ENCODE measurements at regions not wholly inside any gene's neighbourhood (a gene's known extent, or its start where the extent isn't known, plus 50 kb on each side); places are given as distances from the start of the nearest gene placed in this dataset.

DNA sequence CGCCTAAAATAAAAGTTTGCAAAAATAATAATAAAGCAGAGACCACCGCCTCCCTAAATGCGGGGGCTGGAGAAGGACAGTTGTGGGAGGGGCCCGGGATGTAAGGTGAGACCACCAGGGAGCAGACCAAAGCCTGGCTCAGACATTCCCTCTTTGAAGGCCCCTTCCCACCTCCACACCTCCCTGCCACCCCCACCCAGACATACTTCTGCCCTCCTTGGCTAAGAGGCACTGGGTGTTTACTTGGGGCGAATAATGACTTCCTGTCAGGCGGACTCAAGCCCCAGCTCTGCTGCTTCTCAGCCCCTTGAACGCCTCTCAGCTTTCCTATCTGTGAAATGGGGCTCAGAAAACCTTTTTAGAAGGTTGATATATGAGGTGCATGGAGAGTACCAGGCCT is 58.8 kb upstream of the GGTA1 start:
- no peak for DNase-seq (ENCODE audit: low spot score)
- in situ Hi-C loops (cut with MboI; ENCODE audit: low sequenced_read_pairs, unreplicated experiment), result no loop called here
- TF ChIP-seq, protein P1, sequence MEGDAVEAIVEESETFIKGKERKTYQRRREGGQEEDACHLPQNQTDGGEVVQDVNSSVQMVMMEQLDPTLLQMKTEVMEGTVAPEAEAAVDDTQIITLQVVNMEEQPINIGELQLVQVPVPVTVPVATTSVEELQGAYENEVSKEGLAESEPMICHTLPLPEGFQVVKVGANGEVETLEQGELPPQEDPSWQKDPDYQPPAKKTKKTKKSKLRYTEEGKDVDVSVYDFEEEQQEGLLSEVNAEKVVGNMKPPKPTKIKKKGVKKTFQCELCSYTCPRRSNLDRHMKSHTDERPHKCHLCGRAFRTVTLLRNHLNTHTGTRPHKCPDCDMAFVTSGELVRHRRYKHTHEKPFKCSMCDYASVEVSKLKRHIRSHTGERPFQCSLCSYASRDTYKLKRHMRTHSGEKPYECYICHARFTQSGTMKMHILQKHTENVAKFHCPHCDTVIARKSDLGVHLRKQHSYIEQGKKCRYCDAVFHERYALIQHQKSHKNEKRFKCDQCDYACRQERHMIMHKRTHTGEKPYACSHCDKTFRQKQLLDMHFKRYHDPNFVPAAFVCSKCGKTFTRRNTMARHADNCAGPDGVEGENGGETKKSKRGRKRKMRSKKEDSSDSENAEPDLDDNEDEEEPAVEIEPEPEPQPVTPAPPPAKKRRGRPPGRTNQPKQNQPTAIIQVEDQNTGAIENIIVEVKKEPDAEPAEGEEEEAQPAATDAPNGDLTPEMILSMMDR (IDR thresholded peaks at IDR 0.05; ENCODE audit: borderline replicate concordance, control extremely low read depth, extremely low read depth, insufficient read depth, missing control alignments), result no peak

DNA sequence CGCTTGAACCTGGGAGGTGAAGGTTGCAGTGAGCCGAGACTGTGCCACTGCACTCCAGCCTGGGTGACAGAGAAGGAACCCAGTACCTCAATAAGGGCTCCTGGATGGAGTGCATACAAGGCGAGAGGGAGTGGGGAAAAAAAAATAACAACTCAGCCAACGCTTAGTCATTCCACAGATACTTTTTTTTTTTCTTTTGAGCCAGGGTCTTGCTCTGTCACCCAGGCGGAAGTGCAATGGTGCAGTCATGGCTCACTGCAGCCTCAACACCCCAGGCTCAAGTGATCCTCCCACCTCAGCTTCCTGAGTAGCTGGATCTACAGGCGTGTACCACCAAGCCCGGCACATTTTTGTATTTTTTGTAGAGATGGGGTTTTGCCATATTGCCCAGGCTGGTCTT is 59.5 kb upstream of the GGTA1 start:
- in situ Hi-C loops (cut with MboI; ENCODE audit: low sequenced_read_pairs, unreplicated experiment), result no loop called here
- DNase-seq (ENCODE audit: low spot score), result no peak
- TF ChIP-seq, protein P1 (IDR thresholded peaks at IDR 0.05; ENCODE audit: borderline replicate concordance, control extremely low read depth, extremely low read depth, insufficient read depth, missing control alignments), result no peak

DNA sequence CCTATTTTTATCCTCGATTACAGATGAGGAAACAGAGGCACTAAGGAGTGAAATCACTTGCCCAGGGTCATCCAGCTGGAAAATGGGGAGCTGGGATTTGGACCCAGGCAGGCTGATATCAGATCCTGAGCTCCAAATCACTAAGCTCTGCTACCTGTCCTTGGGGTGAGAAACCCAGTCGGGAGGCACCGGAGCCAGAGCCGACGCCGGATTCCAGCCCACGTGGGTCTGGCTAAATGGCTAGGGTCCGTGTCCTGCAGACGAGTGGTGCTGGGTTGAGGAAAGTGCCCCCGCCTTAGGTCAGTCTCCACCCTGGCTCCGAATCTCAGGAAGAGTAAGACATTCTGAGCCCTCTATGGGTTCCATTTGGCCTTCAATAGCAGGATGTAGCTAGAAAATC is 61.3 kb upstream of the GGTA1 start:
- in situ Hi-C loops (cut with MboI; ENCODE audit: low sequenced_read_pairs, unreplicated experiment), result loop anchor here (10.0 kb wide), 1 partner anchor 424 kb away; no protein-coding TSS in a partner anchor

DNA sequence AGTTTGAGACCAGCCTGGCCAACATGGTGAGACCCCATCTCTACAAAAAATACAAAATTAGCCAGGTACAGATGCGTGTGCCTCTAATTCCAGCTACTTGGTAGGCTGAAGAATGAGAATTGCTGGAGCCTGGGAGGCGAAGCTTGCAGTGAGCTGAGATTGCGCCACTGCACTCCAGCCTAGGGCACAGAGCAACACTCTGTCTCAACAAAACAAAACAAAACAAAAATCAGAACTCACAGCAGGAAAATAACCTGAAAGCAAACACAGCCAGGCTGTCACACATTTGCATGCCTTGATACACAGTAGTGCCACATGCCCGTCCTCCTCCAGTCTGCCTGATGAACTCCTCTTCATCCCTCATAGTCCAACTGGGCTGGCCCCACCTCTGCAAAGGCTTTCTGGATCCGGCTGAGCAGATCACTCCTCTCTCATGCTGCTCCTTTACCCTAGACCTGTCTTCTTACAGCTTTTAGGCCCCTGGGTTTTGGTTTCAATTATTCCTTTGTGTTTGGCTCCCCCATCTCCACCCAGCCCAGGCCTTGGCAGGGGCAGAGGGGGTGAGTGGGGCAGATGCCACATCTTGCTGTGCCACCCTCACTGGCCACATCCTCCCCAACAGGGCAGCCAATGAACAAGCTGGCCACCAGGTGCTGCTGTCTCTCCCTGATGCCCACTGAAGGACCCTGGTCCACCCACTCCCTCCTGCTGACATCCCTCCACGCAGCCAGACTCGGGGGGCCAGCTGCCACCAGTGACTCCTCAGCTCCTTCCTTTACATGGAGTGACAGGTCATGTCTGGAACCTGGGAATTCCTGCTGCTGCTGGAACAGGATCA is 62.0 kb upstream of the GGTA1 start:
- TF ChIP-seq, protein P1 (IDR thresholded peaks at IDR 0.05; ENCODE audit: borderline replicate concordance, control extremely low read depth, extremely low read depth, insufficient read depth, missing control alignments), result no peak
- in situ Hi-C loops (cut with MboI; ENCODE audit: low sequenced_read_pairs, unreplicated experiment), result loop anchor here (10.0 kb wide), 1 partner anchor 423 kb away; no protein-coding TSS in a partner anchor
- no peak for DNase-seq (ENCODE audit: low spot score)

More for the DNA sequence above, 61.3 kb upstream of the GGTA1 start:
- TF ChIP-seq, protein P1 (IDR thresholded peaks at IDR 0.05; ENCODE audit: borderline replicate concordance, control extremely low read depth, extremely low read depth, insufficient read depth, missing control alignments), result no peak
- DNase-seq (ENCODE audit: low spot score), result no peak

DNA sequence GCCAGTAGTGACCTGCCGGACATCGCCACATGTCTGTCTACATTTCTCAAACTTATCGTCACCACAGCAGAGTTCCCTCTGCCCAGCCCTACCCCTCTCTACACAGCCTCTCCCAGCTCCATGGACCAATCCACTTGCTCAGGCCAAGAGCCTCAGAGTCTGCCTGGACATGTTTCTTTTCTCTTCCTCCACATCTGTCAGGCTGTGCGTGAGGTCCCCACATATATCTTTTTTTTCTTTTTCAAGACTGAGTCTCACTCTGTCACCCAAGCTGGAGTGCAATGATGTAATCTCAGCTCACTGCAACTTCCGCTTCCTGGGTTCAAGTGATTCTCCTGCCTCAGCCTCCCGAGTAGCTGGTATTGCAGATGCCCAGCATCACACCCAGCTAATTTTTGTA is 62.7 kb upstream of the GGTA1 start:
- DNase-seq (ENCODE audit: low spot score), result no peak
- in situ Hi-C loops (cut with MboI; ENCODE audit: low sequenced_read_pairs, unreplicated experiment), result loop anchor here (10.0 kb wide), 1 partner anchor 422 kb away; no protein-coding TSS in a partner anchor
- TF ChIP-seq, protein P1 (IDR thresholded peaks at IDR 0.05; ENCODE audit: borderline replicate concordance, control extremely low read depth, extremely low read depth, insufficient read depth, missing control alignments), result no peak

DNA sequence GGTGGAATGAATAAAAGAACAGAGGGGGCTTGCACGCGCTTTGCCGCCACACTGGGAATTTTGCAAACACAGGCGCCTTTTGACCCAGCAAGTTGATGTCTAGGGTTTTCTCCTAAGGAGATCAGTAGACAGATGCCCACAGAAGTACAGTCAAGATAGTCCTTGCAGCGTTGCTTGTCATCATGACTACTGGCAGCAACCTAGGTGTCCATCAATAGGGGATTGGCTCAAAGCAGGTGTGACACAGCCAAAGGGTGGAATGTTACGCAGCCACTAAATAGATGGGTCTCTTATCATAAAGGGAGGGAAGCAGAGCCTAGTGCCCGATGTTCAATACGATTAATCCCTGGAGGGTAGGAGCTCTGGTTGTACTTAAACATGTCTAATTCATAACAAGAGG is 63.8 kb upstream of the GGTA1 start:
- TF ChIP-seq, protein P1 (IDR thresholded peaks at IDR 0.05; ENCODE audit: borderline replicate concordance, control extremely low read depth, extremely low read depth, insufficient read depth, missing control alignments), result no peak
- in situ Hi-C loops (cut with MboI; ENCODE audit: low sequenced_read_pairs, unreplicated experiment), result loop anchor here (10.0 kb wide), 1 partner anchor 421 kb away; no protein-coding TSS in a partner anchor
- DNase-seq (ENCODE audit: low spot score), result no peak
